GM18508 (cell line): ENCODE measurements at regions not wholly inside any gene's neighbourhood (a gene's known extent, or its start where the extent isn't known, plus 50 kb on each side); places are given as distances from the start of the nearest gene placed in this dataset.

ENCODE experiments used
- ATAC-seq: cut with Tn5 transposase; IDR thresholded peaks from one replicate; pipeline ENCODE4 v1.9.1; 2021; ENCODE audit warnings: moderate number of reproducible peaks; ENCODE audit not compliant: insufficient read depth, unreplicated experiment

DNA sequence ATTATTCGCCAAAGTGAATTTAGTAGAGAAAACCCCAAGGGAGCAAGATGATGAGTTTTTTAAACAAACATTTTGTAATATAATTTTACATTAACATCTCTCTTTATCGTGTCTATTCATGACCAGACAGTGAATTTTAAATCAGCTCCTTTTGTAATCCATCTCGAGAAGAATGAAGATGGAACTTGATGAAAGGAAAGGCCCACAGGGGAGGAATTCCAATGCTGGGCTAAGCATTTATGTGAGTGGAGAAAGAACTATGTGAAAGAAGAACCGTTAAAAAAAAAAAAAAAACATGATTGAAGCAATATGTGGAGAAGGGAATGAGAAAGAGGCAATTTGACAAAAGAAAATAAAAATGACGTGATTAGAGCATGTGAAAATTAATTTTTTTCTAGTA lies 170.6 kb downstream of the KCTD12 start:
- ATAC-seq: no peak

DNA sequence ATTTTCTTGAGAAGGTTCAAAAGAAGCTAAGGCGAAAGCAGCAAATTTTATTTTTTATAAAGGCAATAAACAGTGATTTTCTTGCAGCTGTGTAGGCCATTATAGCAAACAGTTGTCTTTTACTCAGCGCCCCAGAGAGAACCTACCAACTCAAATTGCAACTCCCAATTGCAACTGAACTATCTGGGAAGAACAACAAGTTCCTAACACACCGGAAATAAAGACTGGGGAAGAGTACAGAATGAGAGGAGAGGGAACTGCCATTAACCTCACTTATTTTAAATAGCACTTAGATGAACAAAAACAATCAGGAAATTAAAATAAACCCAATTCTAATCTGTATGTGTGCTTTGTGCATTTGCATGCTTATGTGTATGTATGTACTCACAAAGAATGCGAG lies 171.1 kb downstream of the KCTD12 start:
- ATAC-seq: no peak

DNA sequence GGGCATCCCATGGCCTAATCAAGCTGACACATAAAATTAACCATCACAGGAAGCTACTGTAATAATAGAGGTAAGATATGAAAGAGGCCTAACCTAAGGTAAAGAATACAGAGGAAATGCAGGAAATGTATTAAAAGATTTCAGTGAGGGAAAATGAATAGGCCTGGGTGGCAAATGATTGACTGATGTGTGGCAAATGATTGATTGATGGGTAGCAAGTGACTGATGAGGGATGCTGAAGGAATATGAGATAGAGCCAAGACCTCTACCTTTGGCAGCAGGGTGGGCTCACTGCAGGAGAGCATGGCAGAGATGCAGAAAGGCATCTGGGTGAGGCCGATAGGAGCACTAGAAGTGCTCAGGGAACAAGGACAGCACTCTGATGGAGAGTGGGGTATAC lies 172.9 kb downstream of the KCTD12 start:
- ATAC-seq: no peak

DNA sequence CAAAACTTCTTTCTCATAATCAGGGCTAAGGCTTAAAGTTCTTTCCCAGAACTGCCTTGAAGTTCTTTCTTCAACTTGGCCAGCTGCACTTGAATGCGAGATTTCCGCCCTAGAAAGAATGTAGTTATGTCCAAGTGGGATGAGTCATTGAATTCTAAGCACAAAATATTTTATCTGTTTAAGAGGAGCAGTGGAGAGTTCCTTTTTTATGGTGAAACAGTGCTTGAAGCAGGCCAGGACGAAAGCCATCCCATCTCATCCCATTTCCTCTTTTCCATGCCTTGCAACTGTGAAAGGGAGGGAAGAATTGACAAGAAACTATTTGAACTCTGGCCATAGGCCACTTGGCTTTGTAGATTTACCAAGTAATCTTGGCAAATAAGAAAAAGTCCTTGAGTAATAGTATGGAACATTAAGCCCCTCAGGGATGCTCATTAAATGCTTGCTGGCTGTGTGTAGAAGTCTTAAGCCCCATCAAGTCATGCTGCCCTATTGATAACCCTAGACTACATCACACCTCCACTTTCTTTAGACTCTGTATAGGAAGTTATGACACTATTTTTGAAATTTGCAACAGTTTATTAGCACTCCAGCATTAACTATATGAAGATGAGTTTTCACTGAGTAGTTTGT lies 174.5 kb downstream of the KCTD12 start:
- ATAC-seq: no peak

DNA sequence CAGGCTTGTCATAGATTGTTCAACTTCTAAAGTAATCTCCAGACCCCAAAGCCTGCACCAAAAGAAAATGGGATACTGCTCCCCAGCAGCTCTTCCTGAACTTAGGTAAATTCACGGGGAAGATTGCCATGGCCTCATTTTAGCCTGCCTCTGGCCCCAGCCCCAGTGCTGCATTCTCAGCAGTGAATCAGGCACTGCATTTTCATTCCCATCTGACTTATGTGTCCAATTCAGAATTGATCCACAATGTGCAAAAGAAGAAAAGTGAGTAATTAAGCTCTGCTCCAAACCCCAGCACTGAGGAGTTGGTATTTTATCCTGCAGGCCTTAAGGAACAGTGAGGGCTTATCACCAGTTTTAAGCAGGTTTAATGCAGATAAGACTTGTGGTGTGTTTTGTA lies 176.4 kb downstream of the KCTD12 start:
- no peak for ATAC-seq

DNA sequence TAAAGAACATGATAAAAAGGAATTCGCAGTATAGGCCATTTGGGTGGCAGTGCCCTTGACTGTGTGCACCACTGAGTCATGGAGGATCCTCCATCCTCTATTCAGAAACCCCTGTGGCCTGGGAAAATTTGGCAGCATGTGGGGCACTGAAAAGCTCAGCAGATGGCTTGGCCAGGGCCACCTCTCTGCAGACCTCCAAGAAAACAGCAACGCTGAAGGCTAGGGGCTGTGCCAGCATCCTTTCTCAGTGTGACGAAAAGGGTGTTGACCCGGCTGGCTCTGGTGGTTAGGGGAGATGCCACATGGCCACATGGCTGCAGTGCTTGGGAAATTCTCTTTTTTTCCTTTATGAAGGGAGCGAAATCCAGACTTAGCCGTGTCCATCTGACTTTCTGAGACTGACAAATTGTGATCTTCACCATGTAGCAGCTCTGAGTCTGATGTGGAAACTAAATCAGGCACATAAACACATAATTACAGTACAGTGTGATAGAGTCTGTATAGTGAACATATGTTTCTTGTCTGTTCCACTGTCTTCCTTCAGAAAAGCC lies 178.0 kb downstream of the KCTD12 start:
- ATAC-seq: no peak

DNA sequence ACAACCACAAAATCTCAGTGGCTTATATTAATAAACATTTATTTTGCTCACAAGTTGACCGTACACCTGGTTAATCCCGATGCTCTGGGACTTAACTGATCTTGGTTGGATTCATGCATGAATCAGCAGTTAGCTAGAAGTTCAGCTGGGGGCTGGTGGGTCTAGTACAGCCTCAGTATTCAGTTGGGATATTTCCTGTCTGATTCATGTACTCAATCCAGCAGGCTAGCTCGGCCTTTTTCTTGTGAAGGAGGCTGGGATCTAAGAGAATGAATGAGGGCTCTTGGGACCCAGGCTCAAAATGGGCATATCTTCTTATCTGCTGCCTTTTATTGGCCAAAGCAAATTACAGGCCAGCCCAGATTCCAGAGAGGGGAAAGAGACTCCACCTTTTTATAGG lies 178.8 kb downstream of the KCTD12 start:
- ATAC-seq: no peak

DNA sequence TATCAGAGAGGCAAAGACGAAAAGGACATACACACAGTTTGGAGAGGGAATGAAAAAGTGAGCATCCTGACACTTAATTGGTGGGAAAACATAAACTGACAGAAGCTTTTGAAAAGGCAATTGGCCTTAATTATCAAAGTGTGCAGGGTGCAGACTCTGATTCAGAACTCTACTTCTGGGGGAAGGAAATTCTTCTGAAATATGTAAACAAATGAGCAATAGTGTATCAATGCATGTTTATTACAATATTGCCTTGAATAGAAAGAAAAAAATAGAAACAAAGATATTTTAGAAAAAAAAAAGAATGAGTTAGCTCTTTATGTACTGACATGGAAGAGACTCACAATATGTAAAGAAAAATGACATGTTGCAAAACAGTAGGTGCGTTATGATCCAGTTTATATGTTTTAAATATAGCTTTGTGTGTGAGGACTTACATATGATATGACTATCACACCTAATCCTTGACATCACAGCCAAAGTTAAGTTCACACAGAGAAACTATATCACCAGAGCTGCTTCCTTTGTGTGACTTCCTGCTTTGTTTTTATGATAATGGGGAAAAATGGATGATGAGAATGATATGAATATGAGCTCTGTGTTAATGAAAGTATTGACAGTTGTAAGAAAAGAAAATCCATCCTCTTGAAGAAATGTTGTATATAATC lies 182.4 kb downstream of the KCTD12 start:
- ATAC-seq: no peak

DNA sequence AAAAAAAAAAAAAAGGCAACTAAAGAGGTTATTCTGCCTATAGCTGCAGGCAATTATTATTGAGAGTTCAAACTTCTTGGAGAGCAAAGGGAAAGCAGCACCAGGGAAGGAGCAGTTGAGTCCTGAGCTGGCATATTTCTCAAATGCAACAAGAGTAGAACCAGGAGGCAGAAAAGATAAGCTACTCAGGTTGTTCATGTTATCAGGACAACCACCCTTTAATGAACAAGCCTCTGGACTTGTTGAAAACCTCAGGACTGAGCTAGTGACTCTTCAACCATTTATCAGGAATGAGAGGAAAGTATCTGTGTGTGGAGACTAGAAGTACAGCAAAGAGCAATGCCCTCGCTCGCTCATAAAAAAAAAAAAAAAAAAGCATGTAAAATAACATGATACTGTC lies 183.0 kb downstream of the KCTD12 start:
- ATAC-seq: no peak

DNA sequence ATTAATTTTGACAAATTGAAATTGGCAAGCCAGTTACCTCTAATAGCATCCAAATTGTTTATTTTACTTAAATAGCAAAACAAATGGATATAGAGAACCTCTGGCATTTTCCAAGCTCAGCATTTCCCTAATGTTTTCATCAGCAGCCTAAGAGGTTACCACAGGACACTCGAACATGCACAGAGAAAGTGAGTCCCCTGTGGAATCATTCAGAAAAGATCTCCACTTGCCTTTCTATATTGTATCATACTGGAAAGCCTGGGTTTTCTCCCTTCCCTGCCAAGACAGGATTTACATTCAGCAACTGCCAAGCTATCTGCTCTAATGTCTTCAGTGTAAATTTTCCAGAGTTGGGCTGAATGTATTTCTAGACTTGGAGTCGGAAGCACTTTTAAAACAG lies 188.9 kb downstream of the KCTD12 start:
- ATAC-seq: no peak

DNA sequence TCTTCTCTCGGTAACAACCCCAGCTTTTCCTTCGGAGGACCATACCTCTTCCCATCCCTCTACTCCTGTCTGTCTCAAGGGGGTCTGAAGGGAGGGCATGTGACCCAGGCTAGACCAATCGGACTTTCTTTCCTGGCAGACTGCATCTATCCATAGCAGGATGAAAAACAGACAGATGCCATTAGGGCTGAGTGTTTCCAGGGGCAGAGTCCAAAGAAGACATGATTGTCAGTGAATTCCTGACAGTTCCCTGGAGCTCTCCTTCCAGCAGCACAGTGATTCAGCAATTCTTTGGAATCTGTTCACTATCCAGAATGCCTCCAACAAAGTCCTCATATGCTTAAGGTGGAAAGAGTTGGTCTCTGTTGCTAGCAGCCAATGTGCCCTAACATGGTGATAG lies 189.8 kb downstream of the KCTD12 start:
- no peak for ATAC-seq

DNA sequence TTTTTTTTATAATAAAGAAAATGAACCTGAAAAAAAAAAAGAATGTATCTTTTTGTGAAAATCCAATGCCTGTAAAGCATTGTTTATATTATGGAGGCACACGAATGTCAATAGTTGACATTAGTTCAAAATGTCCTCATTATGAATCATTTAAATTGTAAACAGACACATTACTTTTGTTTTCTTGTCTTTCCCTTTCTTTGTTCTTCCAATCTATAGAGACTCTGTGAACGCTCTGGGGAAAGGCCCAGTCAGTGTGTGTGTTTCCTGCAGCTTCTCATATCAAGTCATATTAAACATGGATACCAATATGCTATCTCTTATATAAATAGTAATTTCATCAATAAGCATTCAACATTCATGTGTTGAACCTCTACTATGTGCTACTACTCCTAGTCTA lies 193.1 kb downstream of the KCTD12 start:
- no peak for ATAC-seq

DNA sequence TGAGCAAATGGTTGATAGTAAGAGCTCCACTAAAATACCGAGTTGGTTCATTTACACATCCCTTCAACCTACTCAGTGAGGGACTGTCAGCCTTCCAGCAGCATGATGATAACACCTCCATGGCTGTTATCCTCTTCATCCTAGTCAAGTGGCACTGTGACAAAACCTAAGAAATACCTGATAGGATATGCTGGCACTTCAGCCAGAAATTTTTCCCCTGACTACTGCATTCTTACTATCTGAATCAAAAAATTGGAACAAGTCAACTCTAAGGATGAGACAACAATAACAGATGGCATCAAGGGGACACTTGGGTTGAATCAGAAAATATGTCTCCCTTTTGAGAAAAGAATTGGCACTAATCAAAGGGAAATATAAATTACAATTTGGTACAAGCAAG lies 193.9 kb downstream of the KCTD12 start:
- ATAC-seq: no peak

DNA sequence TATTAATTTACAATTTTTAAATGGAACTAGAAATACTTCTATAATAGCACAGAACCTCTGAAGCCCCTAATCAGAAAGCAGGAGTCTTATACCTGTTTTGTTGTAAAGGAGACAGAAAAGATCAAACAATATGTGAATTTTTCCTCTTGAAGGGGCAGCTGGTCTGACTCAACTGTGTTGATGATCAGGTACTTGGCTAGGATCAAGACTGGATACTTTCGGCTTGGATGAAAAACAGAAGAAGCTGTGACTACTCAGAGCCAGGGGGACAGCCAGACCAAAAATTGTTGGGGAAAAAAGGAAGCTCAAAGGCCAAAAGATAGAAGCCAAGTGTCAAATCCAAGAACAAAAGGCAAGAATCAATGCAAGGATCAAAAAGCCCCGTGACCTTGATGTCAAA lies 195.6 kb downstream of the KCTD12 start:
- ATAC-seq: no peak

DNA sequence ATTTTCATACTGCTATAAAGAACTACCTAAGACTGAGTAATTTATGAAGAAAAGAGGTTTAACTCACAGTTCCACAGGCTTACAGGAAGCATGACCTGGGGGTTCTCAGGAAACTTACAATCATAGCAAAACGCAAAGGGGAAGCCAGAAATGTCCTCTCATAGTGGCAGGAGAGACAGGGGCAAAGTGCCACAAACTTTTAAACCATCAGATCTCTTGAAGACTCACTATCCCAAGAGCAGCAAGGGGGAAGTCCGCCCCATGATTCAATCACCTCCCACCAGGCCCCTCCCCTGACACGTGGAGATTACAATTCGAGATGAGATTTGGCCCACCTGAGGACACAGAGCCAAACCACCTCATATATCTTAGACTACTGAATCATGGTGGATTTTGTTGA lies 198.7 kb downstream of the KCTD12 start:
- no peak for ATAC-seq

DNA sequence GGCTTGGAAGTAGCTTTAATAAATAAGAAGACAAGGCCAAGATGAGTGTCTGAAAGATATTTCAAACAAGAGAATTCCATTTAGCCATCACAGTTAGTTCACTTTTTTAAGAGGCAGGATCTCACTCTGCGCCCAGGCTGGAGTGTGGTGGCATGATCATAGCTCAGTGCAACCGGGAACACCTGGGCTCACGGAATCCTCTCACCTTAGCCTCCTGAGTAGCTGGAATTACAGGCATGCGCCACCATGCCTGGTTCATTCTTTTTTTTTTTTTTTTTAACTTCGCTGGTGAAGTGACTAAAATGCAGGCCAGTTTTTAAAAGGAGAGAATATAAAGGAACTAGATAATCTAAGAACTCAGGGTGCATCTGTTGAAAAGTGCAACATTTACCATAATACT lies 200.3 kb downstream of the KCTD12 start:
- no peak for ATAC-seq

DNA sequence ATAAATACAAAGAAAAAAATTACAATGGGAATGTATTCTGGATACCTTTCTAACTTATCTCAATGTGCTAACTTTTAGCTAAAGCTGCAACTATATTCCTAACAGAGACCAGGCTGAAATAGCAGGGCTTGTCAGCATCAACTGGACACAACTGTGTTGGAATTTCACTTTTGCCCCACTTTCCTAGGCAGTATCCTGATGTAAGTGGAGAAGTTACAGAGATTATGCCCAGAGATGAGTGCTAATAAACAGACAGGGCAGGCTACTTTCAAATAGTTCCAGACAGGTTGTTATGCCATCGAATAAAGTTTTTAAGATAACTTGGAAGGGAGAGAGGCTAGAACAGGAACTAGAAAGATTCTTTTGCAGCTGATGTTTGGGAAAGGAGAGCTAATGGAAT lies 201.9 kb downstream of the KCTD12 start:
- no peak for ATAC-seq

DNA sequence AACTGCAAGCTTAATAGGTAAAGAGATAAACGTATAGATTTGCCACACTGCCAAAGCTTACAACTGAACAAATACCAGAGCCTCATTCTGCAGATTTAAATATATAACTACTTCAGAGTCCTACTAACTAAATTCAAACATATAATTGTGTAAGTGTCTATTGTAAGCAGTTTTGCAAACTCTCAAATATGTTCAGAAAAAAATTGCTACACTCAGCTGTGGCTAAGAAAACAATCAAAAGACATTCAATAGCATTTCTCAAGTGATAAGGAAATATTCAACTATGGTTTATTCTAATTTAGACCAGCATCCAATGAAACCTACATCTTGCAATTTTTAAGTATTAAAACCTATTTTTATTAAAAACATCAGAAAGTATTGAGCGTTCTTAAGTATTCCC lies 202.4 kb downstream of the KCTD12 start:
- no peak for ATAC-seq

DNA sequence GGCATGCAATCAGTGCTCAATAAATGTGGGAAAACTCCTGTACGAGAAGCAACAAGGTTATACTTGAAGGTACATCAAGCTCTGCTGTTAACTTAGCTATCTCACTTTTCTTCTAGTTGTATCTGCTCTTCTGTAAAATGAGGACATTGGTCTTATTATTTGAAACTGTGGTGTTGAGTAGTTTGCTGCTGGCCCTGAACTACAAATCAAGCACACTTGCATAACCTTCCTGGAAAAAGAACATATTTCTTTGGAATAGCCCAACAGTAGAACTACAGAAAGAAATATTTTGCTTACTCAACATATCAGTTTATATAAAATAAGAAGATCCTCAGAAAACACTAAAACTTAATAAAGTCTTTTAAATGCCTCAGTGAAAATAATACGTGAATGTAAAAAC lies 203.0 kb downstream of the KCTD12 start:
- no peak for ATAC-seq

DNA sequence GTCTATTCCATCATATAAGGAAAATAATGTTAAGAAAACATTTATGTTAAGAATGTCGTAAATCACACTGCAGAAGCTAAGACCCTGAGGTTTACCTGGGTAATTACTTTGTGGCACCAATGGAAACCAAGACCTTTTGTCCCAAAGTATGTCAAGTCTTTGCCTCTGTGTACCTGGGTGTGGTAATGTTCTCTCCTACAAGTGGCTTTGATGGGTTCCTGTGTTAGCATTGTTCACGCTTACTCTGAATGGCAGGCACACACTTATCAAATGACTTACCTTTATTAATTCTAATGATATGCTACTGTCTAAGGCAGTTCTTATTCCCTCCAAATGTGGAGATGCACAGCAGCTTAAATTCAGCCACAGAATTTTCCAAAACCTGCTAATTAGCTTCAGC lies 206.1 kb downstream of the KCTD12 start:
- ATAC-seq: no peak

DNA sequence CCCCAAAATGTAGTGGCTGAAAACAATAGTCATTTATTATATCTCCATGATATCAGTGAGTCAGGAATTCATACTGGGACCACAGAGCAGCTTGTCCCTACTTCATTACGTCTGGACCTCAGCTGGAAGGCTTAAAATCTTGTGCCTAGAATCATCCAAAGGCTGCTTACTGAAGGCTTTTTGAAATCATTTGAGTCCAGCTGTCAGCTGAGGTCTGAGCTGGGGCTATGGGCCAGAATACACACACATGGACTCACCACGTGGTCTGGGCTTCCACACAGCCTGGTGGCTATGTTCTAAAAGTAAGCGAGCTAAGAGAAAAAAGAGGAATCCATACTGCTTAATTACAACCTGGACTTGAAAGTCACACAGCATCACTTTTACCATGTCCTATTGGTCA lies 209.2 kb downstream of the KCTD12 start:
- ATAC-seq: no peak

DNA sequence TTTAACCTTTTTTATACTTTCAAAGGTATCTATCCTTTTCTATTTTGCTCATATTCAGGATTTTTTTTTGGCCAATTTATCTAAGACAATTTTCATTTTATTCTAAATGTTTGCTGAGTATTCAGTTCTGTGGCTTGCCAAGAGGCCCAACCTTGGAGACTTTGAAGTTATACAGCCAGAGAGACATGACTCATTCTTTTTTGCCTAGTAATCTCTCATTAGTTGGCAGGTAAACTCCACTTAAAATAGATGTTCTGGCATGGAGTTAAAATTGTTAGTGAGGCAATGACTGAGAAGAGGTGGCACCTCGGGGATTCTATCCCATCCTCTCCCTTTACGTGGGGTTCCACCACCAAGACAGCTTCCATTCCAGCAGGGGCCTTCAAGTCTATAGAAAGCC lies 213.8 kb downstream of the KCTD12 start:
- no peak for ATAC-seq
